WTC11 (cell line): ENCODE measurements at regions not wholly inside any gene's neighbourhood (a gene's known extent, or its start where the extent isn't known, plus 50 kb on each side); places are given as distances from the start of the nearest gene placed in this dataset.

Experiments
- ATAC-seq: fragments of 200-7000 bp; cut with Tn5 transposase; 2 replicates; pipeline ENCODE4 v1.10.0; 2021; ENCODE audit warnings: mild to moderate bottlenecking, moderate library complexity
- CTCF ChIA-PET: fragments of 300-600 bp; sonication (Branson Sonifier 250); formaldehyde crosslinking; loops from one replicate; lab custom pipeline; 2021; ENCODE audit warnings: antibody characterized with exemption; lab: Charles Lee
- POLR2A ChIA-PET: fragments of 350-600 bp; sonication (Branson Sonifier 250); formaldehyde crosslinking; loops from one replicate; lab custom pipeline; 2021; ENCODE audit warnings: antibody characterized with exemption; lab: Charles Lee
- DNase-seq: peaks from one replicate; pipeline ENCODE4 v3.0.0; 2021; ENCODE audit warnings: low spot score
- H3K27ac Mint-ChIP-seq: 2 replicates; pipeline ENCODE4 v1.8.0; 2021; ENCODE audit warnings: mixed read lengths
- H3K27me3 Mint-ChIP-seq: 2 replicates; pipeline ENCODE4 v1.8.0; 2021; ENCODE audit warnings: low read depth, mild to moderate bottlenecking, moderate library complexity, mixed read lengths
- H3K36me3 Mint-ChIP-seq: 2 replicates; pipeline ENCODE4 v1.8.0; 2021; ENCODE audit warnings: mixed read lengths
- H3K4me1 Mint-ChIP-seq: 2 replicates; pipeline ENCODE4 v1.8.0; 2022; ENCODE audit warnings: mixed read lengths
- H3K4me3 Mint-ChIP-seq: 2 replicates; pipeline ENCODE4 v1.8.0; 2021; ENCODE audit warnings: mild to moderate bottlenecking, moderate library complexity, mixed read lengths
- H3K9me3 Mint-ChIP-seq: 2 replicates; pipeline ENCODE4 v1.8.0; 2021; ENCODE audit warnings: mixed read lengths
- ARID4B ChIP-seq: sonication (generic); formaldehyde crosslinking; IDR thresholded peaks from 2 replicates; pipeline ENCODE4 v1.8.0; 2023; ENCODE audit warnings: missing genetic modification reagents, mild to moderate bottlenecking, borderline replicate concordance
- ATF1 ChIP-seq: sonication (generic); formaldehyde crosslinking; IDR thresholded peaks from 2 replicates; pipeline ENCODE4 v1.8.1; 2023; ENCODE audit warnings: mild to moderate bottlenecking, moderate library complexity, missing genetic modification reagents
- ESRRA ChIP-seq: sonication (generic); formaldehyde crosslinking; IDR thresholded peaks from 2 replicates; pipeline ENCODE4 v1.8.1; 2022; ENCODE audit warnings: mild to moderate bottlenecking, missing genetic modification reagents, borderline replicate concordance
- MLX ChIP-seq: sonication (generic); formaldehyde crosslinking; IDR thresholded peaks from 2 replicates; pipeline ENCODE4 v1.8.1; 2023; ENCODE audit warnings: mild to moderate bottlenecking, missing genetic modification reagents, moderate library complexity
- MYBL2 ChIP-seq: sonication (generic); formaldehyde crosslinking; IDR thresholded peaks from 2 replicates; pipeline ENCODE4 v1.8.1; 2023; ENCODE audit warnings: mild to moderate bottlenecking, moderate library complexity, missing genetic modification reagents
- RELA ChIP-seq: sonication (generic); formaldehyde crosslinking; IDR thresholded peaks from 2 replicates; pipeline ENCODE4 v1.8.1; 2022; ENCODE audit warnings: missing genetic modification reagents, mild to moderate bottlenecking, borderline replicate concordance
- SMAD3 ChIP-seq: sonication (generic); formaldehyde crosslinking; IDR thresholded peaks from 2 replicates; pipeline ENCODE4 v1.8.0; 2022; ENCODE audit warnings: missing genetic modification reagents, mild to moderate bottlenecking, borderline replicate concordance
- SMAD4 ChIP-seq: sonication (generic); formaldehyde crosslinking; IDR thresholded peaks from 2 replicates; pipeline ENCODE4 v1.8.0; 2022; ENCODE audit warnings: mild to moderate bottlenecking, missing genetic modification reagents
- SOX15 ChIP-seq: fragments of 250-450 bp; sonication (Bioruptor Pico); IDR thresholded peaks from 2 replicates; pipeline ENCODE4 v1.9.0; 2021; ENCODE audit warnings: mild to moderate bottlenecking
- TCF7 ChIP-seq: sonication (generic); formaldehyde crosslinking; IDR thresholded peaks from 2 replicates; pipeline ENCODE4 v1.8.0; 2022; ENCODE audit warnings: mild to moderate bottlenecking, low read depth, missing genetic modification reagents, moderate library complexity
- TEAD1 ChIP-seq: sonication (generic); formaldehyde crosslinking; IDR thresholded peaks from 2 replicates; pipeline ENCODE4 v1.8.0; 2022; ENCODE audit warnings: mild to moderate bottlenecking, missing genetic modification reagents
- TP53 ChIP-seq: sonication (generic); formaldehyde crosslinking; IDR thresholded peaks from 2 replicates; pipeline ENCODE4 v1.8.1; 2023; ENCODE audit warnings: mild to moderate bottlenecking, missing genetic modification reagents
- USF1 ChIP-seq: sonication (generic); formaldehyde crosslinking; IDR thresholded peaks from 2 replicates; pipeline ENCODE4 v1.8.0; 2022; ENCODE audit warnings: mild to moderate bottlenecking, missing genetic modification reagents
- ZNF138 ChIP-seq: sonication (generic); formaldehyde crosslinking; conservative IDR thresholded peaks from 2 replicates; pipeline ENCODE4 v1.8.1; 2022; ENCODE audit warnings: mild to moderate bottlenecking, moderate library complexity, missing genetic modification reagents
- ZNF512 ChIP-seq: sonication (generic); formaldehyde crosslinking; IDR thresholded peaks from 2 replicates; pipeline ENCODE4 v1.8.1; 2022; ENCODE audit warnings: missing genetic modification reagents, borderline replicate concordance
- ZNF671 ChIP-seq: fragments of 250-450 bp; sonication (Bioruptor Pico); IDR thresholded peaks from 2 replicates; pipeline ENCODE4 v1.8.0; 2021; ENCODE audit warnings: mild to moderate bottlenecking
- TF ChIP-seq, protein P1 (sequence below): sonication (generic); formaldehyde crosslinking; IDR thresholded peaks from 2 replicates; pipeline ENCODE4 v1.8.1; 2023; ENCODE audit warnings: mild to moderate bottlenecking, moderate library complexity, missing genetic modification reagents
- TF ChIP-seq, protein P2 (sequence below): sonication (generic); formaldehyde crosslinking; IDR thresholded peaks from 2 replicates; pipeline ENCODE4 v1.8.1; 2022; ENCODE audit warnings: low read depth, mild to moderate bottlenecking, moderate library complexity, missing genetic modification reagents, borderline replicate concordance

DNA sequence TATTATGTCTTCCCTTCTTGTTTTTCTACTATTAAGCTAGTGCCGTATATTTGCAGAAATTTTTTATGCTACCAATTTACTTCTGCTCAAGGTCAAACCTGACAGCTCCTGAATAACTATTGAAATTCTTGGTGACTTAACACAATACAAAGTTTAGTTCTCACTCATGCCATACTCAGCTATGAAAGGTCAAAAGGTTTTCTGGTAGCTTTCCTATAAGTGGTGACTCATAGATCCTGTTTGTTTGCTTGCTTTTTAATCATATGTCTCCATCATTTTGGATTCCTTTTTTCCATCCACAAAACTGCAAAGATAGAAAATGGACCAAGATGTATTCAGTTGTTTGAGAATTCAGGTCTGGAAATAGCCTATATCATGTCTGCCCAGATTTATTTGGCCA lies 855.8 kb upstream of the LRRC4C start (continued):
- TF ChIP-seq, protein P1, sequence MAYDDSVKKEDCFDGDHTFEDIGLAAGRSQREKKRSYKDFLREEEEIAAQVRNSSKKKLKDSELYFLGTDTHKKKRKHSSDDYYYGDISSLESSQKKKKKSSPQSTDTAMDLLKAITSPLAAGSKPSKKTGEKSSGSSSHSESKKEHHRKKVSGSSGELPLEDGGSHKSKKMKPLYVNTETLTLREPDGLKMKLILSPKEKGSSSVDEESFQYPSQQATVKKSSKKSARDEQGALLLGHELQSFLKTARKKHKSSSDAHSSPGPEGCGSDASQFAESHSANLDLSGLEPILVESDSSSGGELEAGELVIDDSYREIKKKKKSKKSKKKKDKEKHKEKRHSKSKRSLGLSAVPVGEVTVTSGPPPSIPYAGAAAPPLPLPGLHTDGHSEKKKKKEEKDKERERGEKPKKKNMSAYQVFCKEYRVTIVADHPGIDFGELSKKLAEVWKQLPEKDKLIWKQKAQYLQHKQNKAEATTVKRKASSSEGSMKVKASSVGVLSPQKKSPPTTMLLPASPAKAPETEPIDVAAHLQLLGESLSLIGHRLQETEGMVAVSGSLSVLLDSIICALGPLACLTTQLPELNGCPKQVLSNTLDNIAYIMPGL: no peak
- no peak for TF ChIP-seq MYBL2 (CRISPR knock-in tag)
- no peak for TF ChIP-seq ATF1

- CTCF ChIA-PET: no interaction called here
- ATAC-seq (no peak), DNase-seq (no peak)
- peaks cover 7% of the 10 kb centered on the region for H3K36me3 Mint-ChIP-seq
- peaks cover 8% of the 10 kb centered on the region for H3K4me1 Mint-ChIP-seq
- no peak overlapping the region for H3K27ac Mint-ChIP-seq
- peaks cover 17% of the 10 kb centered on the region for H3K9me3 Mint-ChIP-seq
- H3K27me3 Mint-ChIP-seq: no peaks in the 10 kb centered on the region
- POLR2A ChIA-PET: no interaction called here
- no peak for TF ChIP-seq SMAD4 (CRISPR knock-in tag)
- no peak for TF ChIP-seq ESRRA (CRISPR knock-in tag)
- TF ChIP-seq TP53: no peak
- no peak for TF ChIP-seq USF1 (CRISPR knock-in tag)
- no peak for TF ChIP-seq MLX (CRISPR knock-in tag)
- no peak for TF ChIP-seq RELA (CRISPR knock-in tag)
- no peak for TF ChIP-seq SMAD3 (CRISPR knock-in tag)
- no peak for TF ChIP-seq TCF7
- no peak for TF ChIP-seq TEAD1 (CRISPR knock-in tag)
- H3K4me3 Mint-ChIP-seq: no peak overlapping the region
These were observed 856.4 kb upstream of the LRRC4C start for GRCh38 chr11:42315846-42316245.

DNA sequence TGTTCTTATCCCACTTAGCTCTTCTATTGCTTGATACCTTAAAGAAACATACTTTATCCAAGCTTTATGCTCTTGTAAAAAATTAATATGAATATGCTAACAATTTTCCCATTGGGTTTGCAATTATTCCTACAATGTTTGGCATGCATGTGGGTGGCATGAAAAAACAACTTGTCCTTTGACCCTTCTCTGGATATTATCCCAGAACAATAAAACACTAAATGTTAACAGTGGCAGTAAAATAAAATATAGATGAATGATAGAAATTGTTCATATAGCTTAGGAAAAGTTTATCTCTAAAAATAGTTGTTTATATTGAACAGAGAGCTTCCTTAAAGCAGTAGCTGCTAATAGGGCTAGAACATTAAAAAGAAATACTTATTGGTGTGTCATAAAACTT lies 860.5 kb upstream of the LRRC4C start:
- DNase-seq: no peak
- CTCF ChIA-PET: no interaction called here
- Mint-ChIP-seq H3K27me3 (no peaks in the 10 kb centered on the region), H3K27ac (no peak overlapping the region)
- POLR2A ChIA-PET: interaction anchor here (0.5 kb wide), 1 partner anchor 725 kb away, joined by 3 read pairs; no protein-coding TSS in a partner anchor
- no peak for ATAC-seq
- TF ChIP-seq ZNF138 (CRISPR knock-in tag) (no peak), ZNF512 (CRISPR knock-in tag) (no peak), ARID4B (CRISPR knock-in tag) (no peak), SOX15 (CRISPR knock-in tag) (no peak), ZNF671 (CRISPR knock-in tag) (no peak), ESRRA (CRISPR knock-in tag) (no peak)
- TF ChIP-seq, protein P2, sequence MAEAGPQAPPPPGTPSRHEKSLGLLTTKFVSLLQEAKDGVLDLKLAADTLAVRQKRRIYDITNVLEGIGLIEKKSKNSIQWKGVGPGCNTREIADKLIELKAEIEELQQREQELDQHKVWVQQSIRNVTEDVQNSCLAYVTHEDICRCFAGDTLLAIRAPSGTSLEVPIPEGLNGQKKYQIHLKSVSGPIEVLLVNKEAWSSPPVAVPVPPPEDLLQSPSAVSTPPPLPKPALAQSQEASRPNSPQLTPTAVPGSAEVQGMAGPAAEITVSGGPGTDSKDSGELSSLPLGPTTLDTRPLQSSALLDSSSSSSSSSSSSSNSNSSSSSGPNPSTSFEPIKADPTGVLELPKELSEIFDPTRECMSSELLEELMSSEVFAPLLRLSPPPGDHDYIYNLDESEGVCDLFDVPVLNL: no peak
- TF ChIP-seq, all 79 proteins: peak for 0
- H3K4me1 Mint-ChIP-seq: no peaks in the 10 kb centered on the region
- H3K9me3 Mint-ChIP-seq: peaks cover 4% of the 10 kb centered on the region; the same call in 1 of the 2 replicates
- no peak overlapping the region for H3K4me3 Mint-ChIP-seq
- H3K36me3 Mint-ChIP-seq: no peaks in the 10 kb centered on the region
